ENCODE measurements at regions not wholly inside any gene's neighbourhood (a gene's known extent, or its start where the extent isn't known, plus 50 kb on each side); places are given as distances from the start of the nearest gene placed in this dataset.

- DNase-seq (ENCODE audit: low read depth in 1 of 2, low spot score in 1 of 2), result no peak
- TF ChIP-seq SPI1 (IDR thresholded peaks at IDR 0.05; ENCODE audit: borderline replicate concordance, low read depth), result no peak
- no peak for TF ChIP-seq REST (IDR thresholded peaks at IDR 0.05; ENCODE audit: insufficient replicate concordance, low read depth)
- no peak for TF ChIP-seq POLR2AphosphoS5 (IDR thresholded peaks at IDR 0.05; ENCODE audit: low read depth)
- TF ChIP-seq CTCF (IDR thresholded peaks at IDR 0.05; ENCODE audit: insufficient read depth, low read length), result no peak
- Histone ChIP-seq H3K27me3 (ENCODE audit: insufficient read depth, poor library complexity, severe bottlenecking) (no peaks in the 10 kb centered on the region), H3K4me3 (replicated peaks; ENCODE audit: insufficient read depth, low read length) (no peak overlapping the region), H3K27ac (replicated peaks) (no peak overlapping the region)
Measured at GRCh38 chr2:71865391-71865965, 282.2 kb downstream of the CYP26B1 start.

GRCh38 chr2:71864085-71864484 lies 283.6 kb downstream of the CYP26B1 start:
- DNase-seq (ENCODE audit: low read depth in 1 of 2, low spot score in 1 of 2), result no peak
- TF ChIP-seq REST (IDR thresholded peaks at IDR 0.05; ENCODE audit: insufficient replicate concordance, low read depth) (no peak), CTCF (IDR thresholded peaks at IDR 0.05; ENCODE audit: insufficient read depth, low read length) (no peak), POLR2AphosphoS5 (IDR thresholded peaks at IDR 0.05; ENCODE audit: low read depth) (no peak), GABPA (IDR thresholded peaks at IDR 0.05; ENCODE audit: low read depth) (no peak)
- Histone ChIP-seq H3K27me3 (ENCODE audit: insufficient read depth, poor library complexity, severe bottlenecking) (no peaks in the 10 kb centered on the region), H3K27ac (replicated peaks) (no peak overlapping the region), H3K4me3 (replicated peaks; ENCODE audit: insufficient read depth, low read length) (no peak overlapping the region)

GRCh38 chr2:71863396-71863795 lies 284.3 kb downstream of the CYP26B1 start:
- DNase-seq (ENCODE audit: low read depth in 1 of 2, low spot score in 1 of 2), result no peak
- Histone ChIP-seq H3K27me3 (ENCODE audit: insufficient read depth, poor library complexity, severe bottlenecking) (no peaks in the 10 kb centered on the region), H3K4me3 (replicated peaks; ENCODE audit: insufficient read depth, low read length) (no peak overlapping the region), H3K27ac (replicated peaks) (no peak overlapping the region)
- TF ChIP-seq SPI1 (IDR thresholded peaks at IDR 0.05; ENCODE audit: borderline replicate concordance, low read depth) (no peak), CTCF (IDR thresholded peaks at IDR 0.05; ENCODE audit: insufficient read depth, low read length) (no peak), GABPA (IDR thresholded peaks at IDR 0.05; ENCODE audit: low read depth) (no peak), POLR2AphosphoS5 (IDR thresholded peaks at IDR 0.05; ENCODE audit: low read depth) (no peak), REST (IDR thresholded peaks at IDR 0.05; ENCODE audit: insufficient replicate concordance, low read depth) (no peak)

All from HL-60 (cell line).